Spinal cord (tissue), 9 donors: ENCODE measurements at regions not wholly inside any gene's neighbourhood (a gene's known extent, or its start where the extent isn't known, plus 50 kb on each side); places are given as distances from the start of the nearest gene placed in this dataset.

Source experiments
- DNase-seq, 6 donors: peaks; one replicate each; pipeline versions ENCODE4 v3.0.0 to v3.0.0-alpha.2; 2013 to 2015; ENCODE audit warnings: low spot score in 6 of 6, low read depth in 4 of 6
- H3K27ac ChIP-seq: one replicate; pipeline ENCODE4 v1.5.1; 2013; ENCODE audit warnings: low read depth, low read length, control low read depth
- H3K27me3 ChIP-seq: one replicate; pipeline ENCODE4 v1.6.1; 2013; ENCODE audit warnings: low read length; ENCODE audit not compliant: control insufficient read depth, insufficient read depth
- H3K36me3 ChIP-seq: one replicate; pipeline ENCODE4 v1.6.1; 2013; ENCODE audit warnings: low read length; ENCODE audit not compliant: control insufficient read depth, insufficient read depth
- H3K4me1 ChIP-seq: one replicate; pipeline ENCODE4 v1.6.1; 2013; ENCODE audit warnings: low read length; ENCODE audit not compliant: control insufficient read depth, insufficient read depth
- H3K4me3 ChIP-seq: one replicate; pipeline ENCODE4 v1.5.1; 2013; ENCODE audit warnings: low read depth, low read length, control low read depth
- H3K9me3 ChIP-seq: one replicate; pipeline ENCODE4 v1.6.1; 2013; ENCODE audit warnings: low read length; ENCODE audit not compliant: control insufficient read depth, insufficient read depth
- WGBS: methylation state at CpG from one replicate; pipeline ENCODE4 v1.1.5; 2013; ENCODE audit warnings: missing lambda C conversion rate; ENCODE audit not compliant: insufficient coverage; 5-methylcytosine and 5-hydroxymethylcytosine counted together
- donor health status: healthy.

DNA sequence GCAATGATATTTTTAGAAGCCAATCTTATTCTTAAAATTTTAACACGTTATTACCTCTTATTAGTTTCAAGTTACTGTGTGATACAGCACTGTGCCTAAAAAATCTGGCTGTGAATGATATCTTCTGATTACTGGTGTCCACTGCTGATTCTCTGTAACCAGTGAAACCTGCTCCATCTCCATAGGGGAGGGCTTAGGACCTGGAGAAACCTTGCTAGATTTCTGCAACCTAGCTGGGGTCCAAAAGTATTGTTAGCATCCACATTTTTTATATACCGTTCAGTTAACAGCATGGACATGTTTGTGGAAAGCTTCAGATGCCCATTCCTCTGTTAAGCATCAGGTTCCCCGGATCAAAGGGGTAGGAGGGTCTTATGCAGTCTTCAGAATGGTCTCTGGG, 193.9 kb upstream of the TOPAZ1 start:
- no peaks in the 10 kb centered on the region for H3K9me3 ChIP-seq
- no peaks in the 10 kb centered on the region for H3K27me3 ChIP-seq
- DNase-seq, result no peak
- WGBS, result no CpG with 5 or more reads among the region's 3 CpGs
- H3K27ac ChIP-seq, result peak overlapping the region; percentile 68
- no peaks in the 10 kb centered on the region for H3K36me3 ChIP-seq
- H3K4me1 ChIP-seq, result peaks cover 28% of the 10 kb centered on the region
- H3K4me3 ChIP-seq, result no peak overlapping the region

DNA sequence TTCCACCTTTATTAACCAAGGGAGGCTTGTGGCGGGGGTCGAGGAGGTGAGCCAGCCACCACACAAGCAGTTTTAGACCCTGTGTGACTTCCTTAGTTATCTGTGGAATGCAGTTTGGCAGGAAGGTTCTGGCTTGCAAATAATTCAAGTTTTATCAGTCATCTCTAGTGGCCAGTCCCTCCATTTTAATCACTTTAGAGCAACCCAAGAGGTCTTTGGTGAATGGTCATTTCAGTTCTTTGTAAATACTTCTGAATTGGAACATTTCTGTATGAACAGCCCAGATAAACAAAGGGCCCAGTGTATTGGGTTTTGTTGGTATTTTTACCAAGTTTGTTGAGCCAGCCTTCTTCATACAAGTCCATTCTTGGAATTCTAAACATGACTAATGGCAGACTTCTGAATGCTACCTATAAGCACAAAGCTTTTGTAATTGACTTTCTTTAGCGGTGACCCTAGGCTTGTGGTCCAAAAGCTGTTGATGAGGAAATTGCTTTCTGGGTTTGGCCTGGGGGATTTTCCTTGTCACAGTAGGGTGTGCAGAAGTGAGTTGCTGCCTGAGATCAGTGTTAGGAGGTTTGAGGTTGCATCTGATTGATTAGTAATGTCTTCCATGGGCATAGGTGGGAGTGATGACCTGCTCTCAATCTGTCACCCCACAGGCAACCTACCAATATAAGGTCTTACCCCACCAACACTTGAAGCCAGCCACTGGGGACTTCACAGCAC, 193.3 kb upstream of the TOPAZ1 start:
- peak overlapping the region; percentile 68 for H3K27ac ChIP-seq

DNA sequence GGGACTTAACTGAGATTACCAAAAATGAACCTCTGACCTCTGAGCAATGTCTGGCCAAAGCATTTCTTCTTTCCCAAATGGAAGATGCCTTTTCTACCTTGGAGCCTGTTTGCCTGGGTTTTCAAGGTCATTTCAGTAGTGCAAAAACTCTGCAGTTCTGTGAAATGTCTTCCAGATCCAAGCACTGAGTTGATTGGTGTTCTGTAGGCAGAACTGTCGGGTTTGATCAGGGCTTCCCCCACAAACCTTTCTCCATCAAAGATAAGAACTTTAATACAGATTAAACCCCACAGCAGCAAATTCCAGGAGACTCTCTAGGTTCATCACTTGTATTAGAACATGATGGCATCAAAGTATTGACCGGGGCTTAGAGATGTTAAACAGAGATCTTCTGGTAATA, 192.7 kb upstream of the TOPAZ1 start:
- no peak for DNase-seq
- H3K4me1 ChIP-seq, result peaks cover 28% of the 10 kb centered on the region
- WGBS, result no CpG with 5 or more reads among the region's 2 CpGs
- no peaks in the 10 kb centered on the region for H3K27me3 ChIP-seq
- peak overlapping the region; percentile 18 for H3K27ac ChIP-seq
- no peaks in the 10 kb centered on the region for H3K36me3 ChIP-seq
- no peak overlapping the region for H3K4me3 ChIP-seq
- no peaks in the 10 kb centered on the region for H3K9me3 ChIP-seq

More for the DNA sequence above, 193.3 kb upstream of the TOPAZ1 start:
- H3K36me3 ChIP-seq, result no peaks in the 10 kb centered on the region
- H3K27me3 ChIP-seq, result no peaks in the 10 kb centered on the region
- peaks cover 28% of the 10 kb centered on the region for H3K4me1 ChIP-seq
- peak in 1 of 6 donors; percentile 31 for DNase-seq
- WGBS, result no CpG with 5 or more reads among the region's 3 CpGs
- H3K4me3 ChIP-seq, result no peak overlapping the region
- H3K9me3 ChIP-seq, result no peaks in the 10 kb centered on the region

DNA sequence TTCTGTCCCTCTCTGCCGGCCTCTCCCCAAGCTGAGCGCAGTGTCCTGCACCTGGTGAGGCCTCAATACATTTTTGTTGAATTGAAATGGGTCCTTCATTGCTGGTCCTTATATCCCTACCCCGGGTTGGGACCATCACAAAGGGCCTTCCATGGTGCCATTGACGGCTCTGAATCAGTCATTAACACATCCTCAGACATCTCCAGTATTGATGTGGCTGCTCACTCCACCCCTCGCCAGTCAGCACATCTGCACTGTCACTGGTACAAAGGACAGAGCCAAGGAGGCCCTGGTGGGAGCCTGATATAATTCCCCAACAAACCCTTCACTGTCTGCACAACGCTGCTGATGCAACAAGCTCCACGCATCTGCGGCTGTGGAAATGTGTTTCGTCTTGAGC, 191.6 kb upstream of the TOPAZ1 start:
- WGBS, result 53% methylated on average over 4 of the region's 9 CpGs
- no peaks in the 10 kb centered on the region for H3K9me3 ChIP-seq
- no peaks in the 10 kb centered on the region for H3K27me3 ChIP-seq
- peaks cover 28% of the 10 kb centered on the region for H3K4me1 ChIP-seq
- H3K4me3 ChIP-seq, result no peak overlapping the region
- no peak overlapping the region for H3K27ac ChIP-seq
- DNase-seq, result peak in 3 of 6 donors; percentile 33 to 80 (median 72)
- H3K36me3 ChIP-seq, result no peaks in the 10 kb centered on the region

DNA sequence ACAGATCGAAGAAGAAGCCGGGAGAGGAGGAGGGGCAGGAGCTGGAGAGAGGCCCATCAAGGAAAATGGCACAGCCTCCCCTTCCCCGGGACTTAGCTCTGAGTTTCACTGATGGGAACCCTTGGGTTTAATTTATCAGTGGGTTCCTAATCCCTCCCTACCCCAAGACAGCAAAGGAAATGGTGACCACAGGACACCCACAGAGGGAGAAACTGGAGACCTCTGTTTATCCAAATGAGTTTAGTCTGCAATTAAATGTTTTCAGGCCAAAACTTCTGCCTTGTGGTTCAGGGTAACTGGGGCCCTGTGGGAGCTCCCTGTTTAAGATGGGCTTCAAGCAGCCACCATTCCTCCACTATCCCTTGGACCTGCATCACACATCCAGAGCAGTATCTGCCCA, 190.8 kb upstream of the TOPAZ1 start:
- no peaks in the 10 kb centered on the region for H3K36me3 ChIP-seq
- peak overlapping the region; percentile 50 for H3K27ac ChIP-seq
- no peaks in the 10 kb centered on the region for H3K9me3 ChIP-seq
- no CpG with 5 or more reads among the region's 3 CpGs for WGBS
- H3K27me3 ChIP-seq, result no peaks in the 10 kb centered on the region
- H3K4me1 ChIP-seq, result peaks cover 26% of the 10 kb centered on the region
- no peak overlapping the region for H3K4me3 ChIP-seq
- no peak for DNase-seq

GRCh38 chr3:44055951-44056350, 185.7 kb upstream of the TOPAZ1 start:
- no peak for DNase-seq
- H3K27ac ChIP-seq, result no peak overlapping the region
- WGBS, result 100% methylated on average over 3 of the region's 3 CpGs
- no peaks in the 10 kb centered on the region for H3K9me3 ChIP-seq
- peaks cover 36% of the 10 kb centered on the region for H3K4me1 ChIP-seq
- no peaks in the 10 kb centered on the region for H3K36me3 ChIP-seq
- no peak overlapping the region for H3K4me3 ChIP-seq
- H3K27me3 ChIP-seq, result peaks cover 7% of the 10 kb centered on the region

DNA sequence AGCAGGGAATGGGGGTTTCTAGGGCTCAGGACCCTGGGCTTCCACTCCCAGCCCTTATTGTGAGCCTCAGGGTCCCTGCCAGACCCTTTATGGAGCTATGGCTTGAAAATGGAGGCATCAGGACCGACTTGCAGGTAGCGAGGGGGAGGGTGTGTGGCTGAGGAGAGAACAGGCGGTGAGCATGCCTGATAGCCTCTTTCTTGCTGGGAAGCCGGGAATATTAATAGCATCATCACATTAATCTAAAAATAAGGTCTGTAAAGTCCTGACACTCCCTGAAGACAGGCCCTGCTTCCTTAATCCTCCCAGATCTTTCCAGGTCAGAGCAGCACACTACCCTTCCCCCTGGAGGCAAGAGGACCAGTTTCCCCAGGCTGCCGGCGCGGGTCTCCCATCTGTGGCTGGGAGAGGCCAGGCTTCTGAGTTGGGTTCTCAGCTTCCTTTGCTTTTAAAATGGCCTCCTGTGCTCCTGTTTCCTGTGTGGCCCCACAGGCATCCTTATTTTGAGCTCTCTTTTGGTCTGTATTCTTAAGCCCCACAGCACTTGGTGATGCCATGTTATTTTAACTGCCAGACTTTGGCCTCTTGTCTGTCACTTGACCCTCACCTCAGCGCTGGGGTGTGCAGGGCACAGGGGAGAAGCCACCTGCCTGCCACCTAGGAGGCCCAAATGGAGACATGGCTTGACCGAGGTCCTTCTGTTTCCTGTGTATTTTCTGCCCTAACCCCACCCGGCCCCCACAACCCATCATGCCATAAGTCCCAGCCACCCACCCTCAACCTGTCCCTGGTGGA, 185.0 kb upstream of the TOPAZ1 start:
- H3K4me1 ChIP-seq, result peaks cover 29% of the 10 kb centered on the region
- H3K27ac ChIP-seq, result no peak overlapping the region
- no peak for DNase-seq

DNA sequence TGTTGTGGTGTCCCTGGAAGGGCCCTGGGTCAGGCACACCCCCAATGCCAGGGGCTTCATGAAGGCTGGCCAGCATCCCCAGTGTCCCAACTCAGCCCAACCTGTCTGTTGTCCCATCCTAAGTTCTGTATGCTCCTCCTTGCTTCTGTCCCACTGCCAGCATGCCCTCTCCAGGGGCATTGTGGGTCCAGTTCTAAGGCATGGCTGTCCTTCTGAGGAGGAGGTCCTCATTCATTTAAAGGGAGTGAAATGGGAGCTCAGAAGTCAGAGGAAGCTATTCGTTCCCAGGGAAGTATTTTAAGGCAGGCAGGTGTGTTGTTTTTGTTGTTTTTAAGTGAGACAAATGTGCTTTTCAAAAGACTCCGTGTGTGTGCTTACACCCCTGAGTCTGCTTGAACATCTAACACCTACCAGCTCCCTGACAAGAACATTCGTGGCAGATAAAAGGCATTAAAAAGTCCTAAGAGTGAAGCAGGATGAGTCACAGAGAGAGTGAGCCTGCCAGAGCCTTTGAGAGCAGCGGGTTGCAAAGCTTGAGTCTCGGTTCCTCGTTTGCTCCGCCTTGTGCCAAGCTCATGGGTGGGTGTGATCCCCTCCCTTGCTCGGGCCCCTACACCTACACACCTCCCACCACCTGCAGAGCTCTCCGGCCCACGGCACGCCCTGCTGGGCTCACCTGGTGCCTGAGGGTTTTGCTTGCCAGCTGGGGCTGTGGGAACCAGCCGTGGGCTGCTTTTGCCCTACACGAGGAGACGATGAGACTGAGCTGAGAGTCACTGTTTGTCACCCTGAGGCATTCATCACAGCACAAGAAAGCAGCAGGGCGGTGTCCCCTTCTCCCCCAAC, 183.4 kb upstream of the TOPAZ1 start:
- H3K4me3 ChIP-seq, result no peak overlapping the region
- H3K4me1 ChIP-seq, result peaks cover 34% of the 10 kb centered on the region
- no peaks in the 10 kb centered on the region for H3K36me3 ChIP-seq
- no peaks in the 10 kb centered on the region for H3K9me3 ChIP-seq
- H3K27me3 ChIP-seq, result peaks cover 7% of the 10 kb centered on the region
- peak in 2 of 6 donors; percentile 15 to 24 for DNase-seq
- WGBS, result 14% methylated on average over 8 of the region's 15 CpGs
- no peak overlapping the region for H3K27ac ChIP-seq

More for the DNA sequence above, 185.0 kb upstream of the TOPAZ1 start:
- H3K9me3 ChIP-seq, result no peaks in the 10 kb centered on the region
- WGBS, result 93% methylated on average over 7 of the region's 10 CpGs
- no peak overlapping the region for H3K4me3 ChIP-seq
- peaks cover 7% of the 10 kb centered on the region for H3K27me3 ChIP-seq
- H3K36me3 ChIP-seq, result no peaks in the 10 kb centered on the region

GRCh38 chr3:44058868-44059203, 182.8 kb upstream of the TOPAZ1 start:
- no peak overlapping the region for H3K27ac ChIP-seq
- 100% methylated on average over 1 of the region's 5 CpGs for WGBS
- no peaks in the 10 kb centered on the region for H3K36me3 ChIP-seq
- no peak overlapping the region for H3K4me3 ChIP-seq
- H3K4me1 ChIP-seq, result peaks cover 34% of the 10 kb centered on the region
- no peaks in the 10 kb centered on the region for H3K9me3 ChIP-seq
- peaks cover 7% of the 10 kb centered on the region for H3K27me3 ChIP-seq
- DNase-seq, result no peak
